HG03469 (cell line): ENCODE measurements at regions not wholly inside any gene's neighbourhood (a gene's known extent, or its start where the extent isn't known, plus 50 kb on each side); places are given as distances from the start of the nearest gene placed in this dataset.

Experiments
- ATAC-seq: cut with Tn5 transposase; IDR thresholded peaks from one replicate; pipeline ENCODE4 v1.9.1; 2021; ENCODE audit warnings: mild to moderate bottlenecking, moderate library complexity, moderate number of reproducible peaks; ENCODE audit not compliant: unreplicated experiment

DNA sequence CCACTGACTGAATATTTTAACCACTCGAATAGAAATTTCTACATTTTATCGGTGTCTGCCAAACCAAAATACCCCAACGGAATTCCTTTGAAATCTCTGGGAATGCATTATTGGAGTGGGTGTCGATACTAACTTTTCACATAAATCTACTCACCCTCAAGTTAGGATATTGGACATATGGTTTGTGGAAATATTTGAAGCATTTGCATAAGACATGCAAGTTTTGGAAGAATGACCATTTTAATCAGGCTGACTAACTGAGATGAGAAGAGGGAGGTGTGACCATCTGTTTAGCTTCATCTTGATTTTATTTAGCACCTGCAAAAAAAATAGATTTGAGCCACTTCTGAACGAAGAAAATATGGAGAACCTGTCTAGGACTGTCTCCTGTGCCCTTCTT, 61.2 kb downstream of the KLF6 start:
- no peak for ATAC-seq

DNA sequence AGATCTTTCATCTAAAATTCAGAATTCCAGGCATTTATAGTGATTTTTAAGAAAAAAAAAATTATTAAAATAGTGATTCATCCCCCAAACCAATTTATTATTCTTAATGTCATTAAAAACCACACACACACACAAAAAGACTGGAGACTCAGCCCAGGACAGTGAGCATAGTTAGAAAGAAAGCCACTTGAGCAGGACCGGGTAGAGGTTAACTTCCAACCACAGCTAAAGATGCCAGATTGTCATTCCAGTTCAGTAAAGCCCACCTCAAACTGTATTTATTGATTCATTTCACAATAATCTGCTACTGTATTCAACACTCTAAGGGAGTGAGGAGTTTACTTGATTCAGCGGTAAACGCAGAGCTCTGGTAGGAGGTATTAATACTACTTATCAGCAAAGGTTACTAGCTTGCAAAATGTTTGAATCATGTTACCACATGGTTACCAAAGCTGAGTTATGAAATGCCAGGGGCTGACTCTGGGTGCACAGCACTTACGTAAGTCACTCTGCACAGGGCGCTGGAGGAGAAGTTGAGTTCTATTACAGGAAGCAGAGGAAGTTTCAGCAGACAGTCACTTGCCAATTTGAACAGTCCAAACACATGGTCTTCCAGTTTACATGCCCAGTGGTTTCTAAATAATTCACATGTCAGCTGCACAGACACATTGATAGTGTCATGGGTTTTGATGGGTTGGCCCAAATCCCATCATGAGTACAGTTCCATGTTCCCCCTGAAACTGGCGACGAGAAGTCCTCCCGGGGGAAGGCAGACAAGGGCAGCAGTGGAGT, 64.6 kb downstream of the KLF6 start:
- no peak for ATAC-seq

DNA sequence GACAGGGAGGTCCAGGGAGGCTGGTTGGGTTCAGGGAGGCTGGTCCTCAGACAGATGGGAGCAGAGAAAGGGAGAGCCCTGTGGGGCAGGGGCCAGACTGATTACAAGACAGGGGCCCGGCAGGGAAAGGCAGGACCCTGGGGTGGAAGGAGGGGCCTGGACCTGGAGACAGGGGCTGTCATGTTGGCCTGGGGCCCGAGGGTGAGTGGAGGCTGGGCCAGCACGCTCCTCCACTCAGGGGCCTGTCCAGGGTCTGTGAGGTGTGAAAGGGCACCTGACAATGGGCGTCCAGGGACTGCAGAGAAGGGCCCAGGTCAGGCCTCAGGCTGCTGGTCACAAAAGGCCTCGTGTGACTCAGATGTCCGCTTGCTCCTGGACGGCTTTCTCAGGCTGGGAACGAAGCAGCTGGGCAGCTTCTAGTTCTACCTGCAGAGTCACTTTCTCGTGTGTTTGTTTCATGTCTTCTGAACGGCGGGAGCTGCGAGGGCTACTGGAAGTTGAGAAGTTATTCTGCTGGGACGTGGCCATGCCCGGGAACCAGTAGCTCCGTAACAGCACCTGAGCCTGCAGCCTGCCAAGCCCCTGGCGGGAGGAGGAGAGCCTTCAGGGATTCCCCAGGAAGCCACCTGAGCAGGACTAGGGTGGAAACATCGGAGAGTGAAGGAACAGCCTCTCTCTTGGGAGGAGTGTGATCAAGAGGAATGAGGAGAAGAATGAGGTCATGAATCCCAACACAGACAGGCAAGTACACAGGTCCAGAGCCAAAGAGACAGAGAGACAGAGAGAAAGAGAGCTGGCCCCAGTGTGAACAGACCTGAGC, 65.8 kb downstream of the KLF6 start:
- ATAC-seq: no peak

DNA sequence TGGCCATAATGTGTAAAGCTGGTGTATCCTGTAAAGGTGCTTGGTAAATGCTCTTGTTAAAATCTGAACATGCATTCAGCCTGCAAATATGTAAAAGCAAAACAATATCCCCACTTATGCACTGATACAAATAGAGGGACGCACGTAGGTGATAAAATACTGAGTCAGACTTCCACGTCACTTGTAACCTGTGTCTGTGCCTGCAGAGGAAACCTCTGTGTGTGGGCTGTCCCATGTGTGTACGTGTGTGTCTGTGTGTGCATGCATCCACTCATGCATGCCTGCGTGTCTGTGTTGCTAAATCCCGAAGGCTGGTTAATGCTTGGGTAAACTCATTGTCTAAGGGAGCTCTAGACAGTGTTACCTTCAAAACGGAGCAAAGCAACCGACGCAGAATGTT, 68.9 kb downstream of the KLF6 start:
- ATAC-seq: no peak

DNA sequence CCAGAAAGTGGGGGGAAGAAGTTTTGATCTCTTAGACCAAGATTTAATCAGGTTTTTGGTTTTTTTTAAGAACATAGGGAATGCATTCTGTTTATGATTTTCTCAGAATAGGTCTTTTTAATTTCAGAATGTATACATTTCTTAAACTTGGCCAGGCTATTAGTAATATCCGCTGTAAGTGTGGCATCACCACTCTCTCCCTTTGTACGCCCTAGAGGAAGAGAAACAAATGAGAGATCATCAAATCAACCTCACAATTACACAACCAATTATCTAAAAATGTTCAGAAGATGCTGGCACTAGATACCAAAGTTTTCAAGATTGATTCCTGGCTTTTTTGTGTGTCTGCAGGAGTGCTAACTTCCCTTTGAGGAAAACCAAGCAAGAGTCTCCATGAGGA, 70.0 kb downstream of the KLF6 start:
- ATAC-seq: no peak

- ATAC-seq: no peak
Observed at GRCh38 chr10:3714531-3714930, 70.5 kb downstream of the KLF6 start.

GRCh38 chr10:3712707-3713106, 72.3 kb downstream of the KLF6 start:
- no peak for ATAC-seq

GRCh38 chr10:3711918-3712317, 73.1 kb downstream of the KLF6 start:
- ATAC-seq: no peak

GRCh38 chr10:3710764-3711163, 74.2 kb downstream of the KLF6 start:
- no peak for ATAC-seq

- no peak for ATAC-seq
Observed at GRCh38 chr10:3709456-3710060, 75.5 kb downstream of the KLF6 start.

DNA sequence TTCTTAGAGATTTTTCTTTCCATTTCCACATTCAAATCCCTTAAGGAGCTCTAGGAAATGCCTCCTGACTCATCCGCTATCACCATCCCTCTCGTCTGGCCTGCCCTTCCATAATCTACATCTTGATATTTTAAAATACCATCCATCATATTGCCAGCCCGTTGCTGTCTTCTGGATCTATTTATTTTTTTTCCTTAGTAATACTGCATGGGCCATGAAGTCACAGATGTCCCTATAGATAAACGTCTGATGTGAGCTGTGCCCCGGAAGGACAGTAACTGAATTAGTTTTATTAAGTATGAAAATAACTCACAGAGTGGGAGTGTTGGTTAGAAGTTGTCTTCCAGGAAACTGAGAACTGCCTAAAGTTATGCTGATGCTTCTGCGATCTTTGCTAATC, 76.2 kb downstream of the KLF6 start:
- ATAC-seq: no peak

DNA sequence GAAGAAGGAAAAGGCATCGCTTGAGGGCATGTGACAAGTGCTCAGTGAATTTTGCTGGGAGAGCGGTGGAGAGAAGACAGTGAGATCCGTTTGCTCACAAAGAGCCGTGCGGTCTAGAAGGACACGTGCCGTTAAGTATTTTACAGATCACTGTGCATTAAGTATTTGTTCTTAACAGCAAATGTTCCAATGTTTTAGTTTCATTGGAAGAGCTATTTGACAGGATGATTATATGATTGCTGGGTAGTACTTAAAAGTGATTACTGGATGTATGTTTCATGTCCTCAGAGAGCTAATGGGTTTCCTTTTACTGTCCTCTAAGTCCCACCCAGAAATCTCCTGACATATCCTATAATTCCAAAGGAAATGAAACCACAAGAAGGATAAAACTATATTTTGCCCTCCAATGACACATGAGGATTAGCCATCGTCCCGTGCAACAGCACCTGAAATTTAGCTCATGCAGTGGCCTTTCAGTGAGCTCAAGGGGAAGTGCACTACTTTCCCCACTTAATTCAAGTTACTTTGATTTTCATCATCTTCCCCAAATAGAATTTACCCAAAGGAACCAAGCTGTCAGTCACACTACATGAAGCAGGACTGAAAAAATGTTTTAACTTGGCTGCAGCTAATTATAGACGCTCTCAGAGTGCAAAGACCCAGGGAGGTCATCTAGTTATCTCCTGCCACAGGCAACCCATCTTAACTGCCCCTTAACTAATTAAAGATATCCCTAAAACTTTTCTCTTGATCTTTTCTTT, 80.3 kb downstream of the KLF6 start:
- ATAC-seq: no peak

DNA sequence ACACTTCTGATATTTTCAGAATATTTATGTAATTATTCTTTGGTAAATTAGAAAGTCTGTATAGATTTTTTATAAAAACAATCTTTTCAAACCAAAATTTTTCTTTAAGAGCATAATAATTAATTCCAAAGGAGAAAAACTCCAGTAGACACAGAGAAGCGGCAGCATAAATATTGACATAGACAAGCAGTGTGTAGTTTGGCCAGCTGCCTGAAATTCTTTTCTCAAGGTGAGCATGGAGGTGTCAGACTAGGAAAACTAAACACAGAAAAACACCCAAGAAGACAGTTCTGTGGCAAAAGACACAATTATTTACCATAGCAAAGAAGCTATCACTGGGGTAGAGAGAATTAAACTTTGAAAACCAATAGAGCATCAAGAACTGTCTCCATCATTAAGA, 82.4 kb downstream of the KLF6 start:
- no peak for ATAC-seq

- no peak for ATAC-seq
Observed at GRCh38 chr10:3702056-3702546, 82.9 kb downstream of the KLF6 start.

DNA sequence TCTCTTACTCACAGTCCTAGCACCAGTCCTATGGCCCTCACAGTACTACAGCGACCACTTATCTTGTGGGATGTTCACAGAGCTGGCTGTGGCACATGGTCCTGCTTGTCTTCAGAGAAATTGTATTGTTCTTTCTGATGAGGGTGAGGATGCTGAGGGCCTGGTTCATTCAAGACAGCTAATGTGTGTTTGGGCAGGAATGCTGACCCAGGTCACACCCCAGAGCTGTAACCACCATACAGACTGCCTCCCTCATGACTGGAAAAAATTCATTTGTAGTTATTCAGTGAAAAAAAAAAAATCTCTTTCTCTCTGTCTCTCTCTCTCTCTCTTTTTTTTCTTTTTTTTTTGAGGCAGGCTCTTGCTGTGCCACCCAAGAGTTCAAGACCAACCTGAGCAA, 83.5 kb downstream of the KLF6 start:
- no peak for ATAC-seq

GRCh38 chr10:3700531-3701076, 84.4 kb downstream of the KLF6 start:
- no peak for ATAC-seq

DNA sequence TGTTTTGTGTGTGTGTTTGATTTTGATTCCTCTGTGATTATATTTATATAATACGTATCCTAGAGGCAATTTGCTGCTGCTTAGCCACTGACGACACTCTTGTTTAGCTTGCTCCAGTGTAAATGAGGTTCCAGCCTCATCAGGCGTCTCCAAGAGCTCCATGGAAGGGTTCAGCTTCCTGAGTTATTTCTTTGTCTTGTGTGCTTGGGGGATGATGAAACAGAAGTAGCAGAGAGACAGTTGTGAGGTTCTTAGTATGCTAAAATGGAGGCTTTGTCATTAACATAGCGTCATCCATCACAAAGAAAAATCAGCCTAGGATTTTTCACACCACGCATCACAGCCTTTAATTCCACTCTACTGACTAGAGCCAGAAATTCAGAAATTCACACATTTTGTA, 85.1 kb downstream of the KLF6 start:
- ATAC-seq: no peak

- no peak for ATAC-seq
Observed at GRCh38 chr10:3698312-3698711, 86.7 kb downstream of the KLF6 start.

- ATAC-seq: no peak
Observed at GRCh38 chr10:3693698-3694080, 91.3 kb downstream of the KLF6 start.

DNA sequence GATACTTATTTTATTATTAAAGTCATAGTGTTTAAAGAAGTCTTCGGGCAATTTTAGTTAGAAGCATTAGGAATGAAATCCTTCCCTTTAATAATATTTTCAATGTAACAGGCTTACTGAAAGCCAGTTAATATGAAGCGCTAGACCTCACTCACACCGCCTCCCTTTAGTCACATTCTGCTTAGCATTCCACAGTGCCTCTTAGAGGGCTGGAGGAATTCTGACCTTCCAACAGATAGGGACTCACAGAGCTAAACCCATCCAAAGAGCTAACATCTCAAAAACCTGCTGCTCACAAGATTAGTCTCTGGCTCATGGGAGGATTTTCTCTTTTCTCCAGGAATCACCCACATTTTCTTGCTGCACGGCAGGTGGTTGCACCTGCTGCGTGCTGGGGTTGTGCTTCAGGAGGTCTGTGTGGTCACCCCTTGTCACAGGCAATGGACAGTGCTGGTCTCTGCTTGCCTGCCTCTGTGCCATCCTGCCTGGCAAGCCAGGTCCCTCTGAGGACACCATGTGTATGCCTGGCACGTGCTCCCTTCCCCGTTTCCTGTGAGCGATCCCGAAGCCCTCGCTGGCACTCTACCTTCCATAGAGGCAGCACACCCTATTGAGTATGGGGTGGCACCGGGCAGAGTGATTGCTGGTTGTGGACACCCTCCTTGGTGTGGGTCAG, 91.8 kb downstream of the KLF6 start:
- ATAC-seq: no peak
